NCI-H748 (cell line): ENCODE measurements at regions not wholly inside any gene's neighbourhood (a gene's known extent, or its start where the extent isn't known, plus 50 kb on each side); places are given as distances from the start of the nearest gene placed in this dataset.
A peak's percentile ranks its signal among the peaks of the same experiment; 100 is the strongest.

Source experiments
- DNase-seq: peaks from one replicate; lab custom pipeline; 2025; ENCODE audit not compliant: unreplicated experiment; lab: John Stamatoyannopoulos, UW

- DNase-seq, result no peak
Measured at GRCh38 chr4:28518561-28519165, 1658.0 kb downstream of the STIM2 start.

GRCh38 chr4:28523681-28524190 lies 1663.1 kb downstream of the STIM2 start:
- DNase-seq, result no peak

- no peak for DNase-seq
Measured at GRCh38 chr4:28536124-28536523, 1675.5 kb downstream of the STIM2 start.

GRCh38 chr4:28545986-28546385 lies 1685.3 kb downstream of the STIM2 start:
- no peak for DNase-seq

GRCh38 chr4:28548136-28548535 lies 1687.5 kb downstream of the STIM2 start:
- DNase-seq, result no peak

GRCh38 chr4:28548594-28548993 lies 1688.0 kb downstream of the STIM2 start:
- DNase-seq, result no peak

GRCh38 chr4:28555866-28556265 lies 1695.2 kb downstream of the STIM2 start:
- no peak for DNase-seq

- DNase-seq, result no peak
Measured at GRCh38 chr4:28557755-28558154, 1697.1 kb downstream of the STIM2 start.

GRCh38 chr4:28558895-28559294 lies 1698.3 kb downstream of the STIM2 start:
- DNase-seq, result no peak

- DNase-seq, result no peak
Measured at GRCh38 chr4:28562913-28563312, 1702.3 kb downstream of the STIM2 start.

GRCh38 chr4:28565396-28565795 lies 1704.8 kb downstream of the STIM2 start:
- no peak for DNase-seq

GRCh38 chr4:28600958-28601357 lies 1740.3 kb downstream of the STIM2 start:
- no peak for DNase-seq

GRCh38 chr4:28621591-28621990 lies 1761.0 kb downstream of the STIM2 start:
- no peak for DNase-seq

- DNase-seq, result no peak
Measured at GRCh38 chr4:28636971-28637370, 1776.3 kb downstream of the STIM2 start.

GRCh38 chr4:28639747-28640146 lies 1779.1 kb downstream of the STIM2 start:
- no peak for DNase-seq

- DNase-seq, result no peak
Measured at GRCh38 chr4:28654618-28655017, 1794.0 kb downstream of the STIM2 start.

- no peak for DNase-seq
Measured at GRCh38 chr4:28665306-28665705, 1804.7 kb downstream of the STIM2 start.

GRCh38 chr4:28675582-28675981 lies 1814.9 kb downstream of the STIM2 start:
- no peak for DNase-seq

GRCh38 chr4:28677808-28678207 lies 1817.2 kb downstream of the STIM2 start:
- DNase-seq, result no peak

GRCh38 chr4:28682847-28683246 lies 1822.2 kb downstream of the STIM2 start:
- peak; percentile 9 for DNase-seq

- DNase-seq, result peak; percentile 63
Measured at GRCh38 chr4:28686618-28687017, 1826.0 kb downstream of the STIM2 start.

- no peak for DNase-seq
Measured at GRCh38 chr4:28690890-28691289, 1830.2 kb downstream of the STIM2 start.

GRCh38 chr4:28702571-28702970 lies 1841.9 kb downstream of the STIM2 start:
- DNase-seq, result peak; percentile 42
